Activated CD8-positive, alpha-beta memory T cell treated with anti-CD3 and anti-CD28 coated beads, Interleukin-2, amount 10 ng/mL, durations not matched to agents 7 days and 5 days (primary cell): ENCODE measurements at regions not wholly inside any gene's neighbourhood (a gene's known extent, or its start where the extent isn't known, plus 50 kb on each side); places are given as distances from the start of the nearest gene placed in this dataset.
"Not testable (repeated sequence)": the region's sequence is repeated elsewhere in the genome, so short reads cannot be mapped to it uniquely, and the experiment has no call there.

Source experiments
- ATAC-seq: fragments of 150-1000 bp; cut with Tn5 transposase; one replicate; pipeline ENCODE4 v1.10.0; 2021; ENCODE audit warnings: moderate library complexity
- CTCF ChIA-PET: fragments of 350-600 bp; sonication (Branson Sonifier 250); formaldehyde crosslinking; loops from one replicate; lab custom pipeline; 2021; ENCODE audit warnings: antibody characterized with exemption; lab: Charles Lee
- DNase-seq: peaks from one replicate; pipeline ENCODE4 v3.0.0-alpha.2; 2020
- H3K27ac Mint-ChIP-seq: one replicate; pipeline ENCODE4 v1.8.0; 2021; ENCODE audit warnings: mild to moderate bottlenecking, mixed read lengths
- H3K27me3 Mint-ChIP-seq: one replicate; pipeline ENCODE4 v1.8.0; 2021; ENCODE audit warnings: mixed read lengths
- H3K36me3 Mint-ChIP-seq: one replicate; pipeline ENCODE4 v1.8.0; 2021; ENCODE audit warnings: mild to moderate bottlenecking, mixed read lengths
- H3K4me1 Mint-ChIP-seq: one replicate; pipeline ENCODE4 v1.8.0; 2021; ENCODE audit warnings: mixed read lengths
- H3K4me3 Mint-ChIP-seq: one replicate; pipeline ENCODE4 v1.8.0; 2021; ENCODE audit warnings: mild to moderate bottlenecking, moderate library complexity, mixed read lengths
- H3K9me3 Mint-ChIP-seq: one replicate; pipeline ENCODE4 v1.8.0; 2022; ENCODE audit warnings: low read depth, mixed read lengths

DNA sequence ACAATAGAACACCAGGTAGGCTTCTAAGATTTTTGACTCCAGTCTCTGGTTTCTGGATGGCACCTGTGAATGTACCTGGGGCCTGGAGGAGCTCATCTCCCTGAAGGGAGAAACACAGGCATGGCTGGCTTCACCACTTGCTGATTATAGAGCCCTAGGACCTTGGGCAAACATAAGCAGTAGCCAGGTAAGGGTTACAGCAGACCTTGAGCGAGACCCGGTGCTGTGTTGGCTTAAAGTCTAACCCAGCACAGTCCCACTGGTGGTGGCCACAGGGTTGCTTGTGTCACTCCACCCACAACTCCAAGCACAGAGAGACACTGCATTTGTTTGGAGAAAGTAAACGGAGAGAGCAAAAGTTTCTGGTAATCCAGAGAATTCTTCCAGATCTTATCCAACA lies 104.7 kb upstream of the SPOPL start:
- no peak overlapping the region for H3K27ac Mint-ChIP-seq
- H3K27me3 Mint-ChIP-seq = no peaks in the 10 kb centered on the region
- ATAC-seq = no peak
- H3K4me1 Mint-ChIP-seq = no peaks in the 10 kb centered on the region
- H3K4me3 Mint-ChIP-seq = no peak overlapping the region
- DNase-seq = no peak
- CTCF ChIA-PET = no interaction called here
- no peaks in the 10 kb centered on the region for H3K9me3 Mint-ChIP-seq
- no peaks in the 10 kb centered on the region for H3K36me3 Mint-ChIP-seq

DNA sequence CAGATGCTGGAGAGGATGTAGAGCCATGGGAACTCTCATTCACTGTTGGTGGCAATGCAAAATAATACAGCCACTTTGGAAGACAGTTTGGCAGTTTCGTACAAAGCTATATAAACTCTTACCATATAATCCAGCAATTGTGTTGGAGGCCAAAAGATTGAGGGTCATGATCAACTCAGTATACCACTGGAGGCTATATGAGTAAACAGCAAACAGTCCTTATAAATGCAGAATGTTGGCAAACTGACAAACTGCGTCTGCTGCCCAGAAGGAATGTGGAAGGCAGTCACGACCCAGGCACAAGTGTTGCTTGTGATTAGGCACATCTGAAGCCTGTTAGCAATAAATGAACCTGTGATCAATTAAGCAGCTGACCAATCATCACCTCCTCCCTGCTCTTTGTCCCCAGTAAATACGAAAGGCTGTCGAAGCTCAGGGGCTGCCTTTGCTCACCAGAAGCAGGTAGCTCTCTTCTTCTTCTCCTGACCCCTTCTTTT lies 98.1 kb upstream of the SPOPL start:
- H3K27me3 Mint-ChIP-seq = no peaks in the 10 kb centered on the region
- no peak overlapping the region for H3K4me3 Mint-ChIP-seq
- no peak overlapping the region for H3K27ac Mint-ChIP-seq
- no peaks in the 10 kb centered on the region for H3K36me3 Mint-ChIP-seq
- ATAC-seq (no peak), DNase-seq (no peak)
- CTCF ChIA-PET = no interaction called here
- no peaks in the 10 kb centered on the region for H3K9me3 Mint-ChIP-seq
- no peaks in the 10 kb centered on the region for H3K4me1 Mint-ChIP-seq

DNA sequence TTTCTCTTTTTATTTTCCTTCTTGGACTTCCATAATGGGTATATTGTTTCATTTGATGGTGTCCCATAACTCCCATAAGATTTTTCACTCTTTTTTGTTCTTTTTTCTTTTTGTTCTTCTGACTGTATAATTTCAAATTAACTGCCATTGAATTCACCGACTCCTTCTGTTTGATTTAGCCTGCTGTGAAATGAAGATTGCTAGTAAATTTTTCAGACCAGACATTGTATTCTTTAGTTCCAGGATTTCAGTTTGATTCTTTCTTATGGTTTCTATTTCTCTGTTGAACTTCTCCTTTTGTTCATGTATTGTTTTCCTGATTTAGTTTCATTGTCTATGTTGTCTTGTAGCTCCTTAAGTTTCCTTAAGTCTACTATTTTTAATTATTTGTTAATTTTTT lies 87.6 kb upstream of the SPOPL start:
- Mint-ChIP-seq H3K4me1 (no peaks in the 10 kb centered on the region), H3K36me3 (no peaks in the 10 kb centered on the region), H3K27ac (no peak overlapping the region), H3K27me3 (no peaks in the 10 kb centered on the region), H3K9me3 (peaks cover 10% of the 10 kb centered on the region), H3K4me3 (no peak overlapping the region)
- DNase-seq = no peak
- no peak for ATAC-seq
- CTCF ChIA-PET = no interaction called here

DNA sequence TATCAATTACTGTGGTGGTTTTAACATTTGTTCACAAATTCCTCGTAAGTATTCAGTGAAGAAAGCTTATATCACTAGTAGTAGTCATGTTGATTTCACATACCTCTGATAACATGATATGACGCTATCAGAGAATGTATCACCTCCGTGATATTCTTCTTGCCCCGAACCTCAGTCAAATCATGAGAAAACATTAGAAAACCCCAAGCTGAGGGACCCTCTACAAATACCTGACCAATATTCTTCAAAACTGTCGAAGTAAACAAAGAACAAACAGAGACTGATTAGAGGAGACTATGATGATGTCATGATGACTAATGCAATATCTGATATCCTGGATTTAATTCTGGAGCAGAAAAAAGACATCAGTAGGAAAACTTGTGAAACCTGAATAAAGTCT lies 85.6 kb upstream of the SPOPL start:
- H3K36me3 Mint-ChIP-seq = no peaks in the 10 kb centered on the region
- H3K4me1 Mint-ChIP-seq = no peaks in the 10 kb centered on the region
- CTCF ChIA-PET = no interaction called here
- ATAC-seq (no peak), DNase-seq (no peak)
- no peak overlapping the region for H3K27ac Mint-ChIP-seq
- no peak overlapping the region for H3K4me3 Mint-ChIP-seq
- no peaks in the 10 kb centered on the region for H3K27me3 Mint-ChIP-seq
- H3K9me3 Mint-ChIP-seq = peaks cover 7% of the 10 kb centered on the region

DNA sequence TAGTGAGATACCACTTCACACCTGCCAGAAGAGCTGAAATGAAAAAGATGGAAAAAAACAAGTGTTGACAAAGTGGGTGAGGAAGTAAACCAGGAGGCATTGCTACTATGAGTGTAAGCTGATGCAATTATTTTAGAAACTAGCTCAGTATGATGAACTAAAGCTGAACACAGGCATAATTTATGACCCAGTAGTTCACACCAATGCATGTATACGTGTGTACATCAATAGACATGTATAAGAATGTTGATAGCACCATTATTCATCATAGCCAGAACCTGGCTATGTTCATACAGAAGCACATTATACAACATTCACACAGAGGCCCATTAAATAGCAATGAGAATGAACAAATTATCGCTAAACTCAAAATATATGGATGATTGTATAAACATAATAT lies 83.1 kb upstream of the SPOPL start:
- CTCF ChIA-PET = no interaction called here
- no peak for DNase-seq
- no peak for ATAC-seq
- Mint-ChIP-seq H3K36me3 (no peaks in the 10 kb centered on the region), H3K4me1 (no peaks in the 10 kb centered on the region), H3K9me3 (peaks cover 7% of the 10 kb centered on the region), H3K27me3 (no peaks in the 10 kb centered on the region), H3K27ac (no peak overlapping the region), H3K4me3 (no peak overlapping the region)

DNA sequence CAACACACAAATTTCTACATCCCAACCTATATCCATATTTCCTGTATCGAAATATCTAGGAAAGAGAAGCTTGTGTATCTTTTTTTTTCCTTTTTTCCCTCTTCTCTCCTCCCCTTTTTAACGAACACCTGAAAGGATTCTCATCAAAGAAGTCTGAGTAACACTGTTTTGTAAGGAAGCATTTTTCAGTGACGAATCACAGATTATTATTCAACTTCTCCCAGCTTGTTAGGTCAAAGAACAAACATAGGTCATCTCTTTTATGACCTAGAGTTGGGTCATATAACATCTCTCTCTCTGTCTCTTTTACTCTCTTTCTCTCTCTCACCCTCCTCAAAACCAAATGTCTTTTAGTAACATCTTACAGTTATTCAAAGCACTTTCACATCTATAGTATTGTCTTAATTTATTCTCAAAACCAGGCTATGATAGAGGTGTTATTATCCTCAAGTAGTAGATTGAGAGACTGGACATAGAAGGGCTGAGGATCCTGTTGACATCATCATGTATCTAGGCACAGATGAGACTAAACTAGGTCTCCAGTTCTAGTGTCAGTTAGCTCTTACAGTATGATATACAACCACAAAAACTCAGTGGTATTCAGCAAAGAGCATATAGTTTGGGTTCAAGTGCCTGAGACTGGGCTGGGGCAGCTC lies 80.1 kb upstream of the SPOPL start:
- CTCF ChIA-PET = no interaction called here

DNA sequence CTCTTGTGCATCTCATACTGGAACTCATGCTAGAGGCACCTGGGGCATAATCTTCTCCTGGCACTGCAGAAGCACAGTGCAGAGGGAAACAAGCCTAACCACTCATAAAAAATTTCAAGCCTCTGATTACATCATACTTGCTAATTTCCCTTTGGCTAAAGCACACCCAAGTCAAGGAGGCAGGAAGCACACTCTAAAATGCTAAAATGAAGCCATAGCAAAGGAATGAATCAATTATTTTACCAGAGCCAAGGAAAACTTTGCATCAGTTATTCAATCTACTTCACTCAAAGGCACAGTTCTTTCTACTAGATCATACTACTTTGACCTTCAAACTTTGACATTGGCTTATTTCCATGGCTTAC lies 79.6 kb upstream of the SPOPL start:
- H3K9me3 Mint-ChIP-seq = peaks cover 4% of the 10 kb centered on the region
- CTCF ChIA-PET = no interaction called here
- peaks cover 1% of the 10 kb centered on the region for H3K36me3 Mint-ChIP-seq
- no peak overlapping the region for H3K27ac Mint-ChIP-seq
- H3K4me3 Mint-ChIP-seq = no peak overlapping the region
- H3K4me1 Mint-ChIP-seq = no peaks in the 10 kb centered on the region
- ATAC-seq (no peak), DNase-seq (no peak)
- no peaks in the 10 kb centered on the region for H3K27me3 Mint-ChIP-seq

More for the DNA sequence above, 80.1 kb upstream of the SPOPL start:
- H3K4me3 Mint-ChIP-seq = no peak overlapping the region
- no peak for DNase-seq
- peaks cover 1% of the 10 kb centered on the region for H3K36me3 Mint-ChIP-seq
- H3K27ac Mint-ChIP-seq = no peak overlapping the region
- H3K9me3 Mint-ChIP-seq = peaks cover 4% of the 10 kb centered on the region
- no peaks in the 10 kb centered on the region for H3K4me1 Mint-ChIP-seq
- no peak for ATAC-seq
- H3K27me3 Mint-ChIP-seq = no peaks in the 10 kb centered on the region

DNA sequence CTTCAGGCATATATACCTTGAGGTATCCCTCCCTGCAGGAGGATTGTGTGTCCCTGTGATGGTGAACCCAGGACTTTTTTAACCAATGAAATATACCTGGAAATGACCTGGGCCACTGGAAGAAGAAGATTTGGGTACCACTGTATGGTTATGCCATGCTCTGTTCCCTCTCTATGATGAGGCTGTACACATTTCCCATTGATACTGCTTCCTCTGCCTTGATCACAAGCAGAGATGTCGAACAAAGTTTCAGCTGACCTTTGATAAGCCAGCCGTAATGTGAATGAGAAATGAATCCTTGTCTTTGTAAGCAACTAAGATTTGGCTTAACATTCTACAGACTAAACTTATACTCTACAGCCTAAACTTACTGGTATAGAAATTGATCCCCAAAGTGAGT lies 78.4 kb upstream of the SPOPL start:
- H3K4me3 Mint-ChIP-seq = no peak overlapping the region
- no peaks in the 10 kb centered on the region for H3K27me3 Mint-ChIP-seq
- H3K9me3 Mint-ChIP-seq = peaks cover 4% of the 10 kb centered on the region
- H3K4me1 Mint-ChIP-seq = no peaks in the 10 kb centered on the region
- H3K27ac Mint-ChIP-seq = no peak overlapping the region
- CTCF ChIA-PET = no interaction called here
- no peak for DNase-seq
- no peak for ATAC-seq
- peaks cover 1% of the 10 kb centered on the region for H3K36me3 Mint-ChIP-seq

DNA sequence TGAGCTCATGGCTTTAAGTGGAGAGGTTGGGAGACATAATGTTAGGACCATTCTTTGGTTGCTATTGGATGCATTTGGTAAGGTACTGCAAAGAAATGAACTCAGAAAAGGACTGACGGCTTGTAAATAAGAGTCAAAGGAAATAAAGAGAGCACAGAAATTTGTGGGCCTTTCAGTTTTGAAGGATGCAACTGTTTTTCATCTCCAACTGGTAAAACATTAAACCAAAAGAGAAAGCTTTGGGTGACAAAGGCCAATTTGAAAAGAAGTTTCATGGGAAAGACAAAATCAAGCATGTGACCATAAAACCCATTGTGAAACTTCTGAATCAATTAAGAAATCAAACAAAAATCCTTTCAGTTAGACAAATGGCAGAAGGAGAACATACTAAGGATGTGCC lies 77.8 kb upstream of the SPOPL start:
- peaks cover 3% of the 10 kb centered on the region for H3K9me3 Mint-ChIP-seq
- no peak overlapping the region for H3K4me3 Mint-ChIP-seq
- H3K36me3 Mint-ChIP-seq = peaks cover 1% of the 10 kb centered on the region
- H3K27me3 Mint-ChIP-seq = no peaks in the 10 kb centered on the region
- no peaks in the 10 kb centered on the region for H3K4me1 Mint-ChIP-seq
- DNase-seq = no peak
- no peak overlapping the region for H3K27ac Mint-ChIP-seq
- CTCF ChIA-PET = no interaction called here
- no peak for ATAC-seq

DNA sequence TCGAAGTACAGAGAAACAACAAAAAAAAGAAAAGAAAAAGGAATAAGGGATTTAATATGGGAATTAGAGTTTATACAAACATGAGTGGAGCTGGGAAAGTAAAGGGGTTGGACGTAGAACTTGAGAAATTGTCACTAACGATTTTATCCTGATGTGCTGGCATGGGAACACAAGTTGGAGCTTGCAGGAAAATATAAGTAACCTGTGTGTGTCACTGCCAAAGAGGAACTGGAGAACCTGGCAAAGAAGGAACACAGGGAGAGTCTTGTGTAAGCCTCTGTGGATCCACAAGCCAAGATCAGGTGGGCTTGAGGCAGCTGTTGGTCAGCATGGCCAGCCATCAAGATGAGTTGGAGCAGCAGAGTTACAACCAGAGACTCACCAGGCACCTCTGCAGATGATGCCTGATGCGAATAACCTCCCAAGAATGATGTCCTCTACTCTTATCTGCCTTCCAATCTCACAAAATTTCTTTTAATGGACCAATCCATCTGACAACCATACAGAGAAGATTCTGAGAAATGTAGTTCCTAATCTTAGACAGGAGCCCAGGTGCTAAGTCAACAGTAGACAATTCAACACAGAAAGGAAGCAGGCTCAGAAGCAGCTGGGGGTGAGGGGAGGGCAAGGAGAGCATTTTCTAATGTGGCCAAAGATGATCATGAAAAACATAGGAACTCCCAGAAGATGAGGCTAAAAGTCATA lies 77.0 kb upstream of the SPOPL start:
- CTCF ChIA-PET = no interaction called here
- Mint-ChIP-seq H3K4me1 (no peaks in the 10 kb centered on the region), H3K36me3 (peaks cover 1% of the 10 kb centered on the region), H3K9me3 (peaks cover 6% of the 10 kb centered on the region), H3K27ac (no peak overlapping the region), H3K27me3 (no peaks in the 10 kb centered on the region), H3K4me3 (no peak overlapping the region)
- ATAC-seq (no peak), DNase-seq (no peak)

DNA sequence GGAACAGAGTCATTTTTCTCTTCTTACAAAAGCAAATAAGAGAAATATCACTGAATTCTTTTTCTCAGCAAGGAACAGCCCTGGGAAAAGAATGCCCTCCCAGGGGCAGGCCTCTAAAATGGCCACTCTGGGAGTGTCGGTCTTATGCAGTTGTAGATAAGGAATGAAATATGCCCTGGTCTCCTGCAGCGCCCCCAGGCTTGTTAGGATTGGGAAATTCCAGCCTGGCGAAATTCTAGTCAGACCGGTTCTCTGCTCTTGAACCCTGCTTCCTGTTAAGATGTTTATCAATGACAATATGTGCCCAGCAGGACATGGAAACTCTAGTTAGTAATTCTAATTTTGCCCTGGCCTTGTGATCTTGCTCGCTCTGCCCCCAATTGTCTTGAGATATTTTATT lies 75.5 kb upstream of the SPOPL start:
- CTCF ChIA-PET, DNase-seq, ATAC-seq, H3K27ac Mint-ChIP-seq, H3K36me3 Mint-ChIP-seq, H3K4me3 Mint-ChIP-seq, H3K9me3 Mint-ChIP-seq, H3K4me1 Mint-ChIP-seq, H3K27me3 Mint-ChIP-seq: not testable (repeated sequence)

DNA sequence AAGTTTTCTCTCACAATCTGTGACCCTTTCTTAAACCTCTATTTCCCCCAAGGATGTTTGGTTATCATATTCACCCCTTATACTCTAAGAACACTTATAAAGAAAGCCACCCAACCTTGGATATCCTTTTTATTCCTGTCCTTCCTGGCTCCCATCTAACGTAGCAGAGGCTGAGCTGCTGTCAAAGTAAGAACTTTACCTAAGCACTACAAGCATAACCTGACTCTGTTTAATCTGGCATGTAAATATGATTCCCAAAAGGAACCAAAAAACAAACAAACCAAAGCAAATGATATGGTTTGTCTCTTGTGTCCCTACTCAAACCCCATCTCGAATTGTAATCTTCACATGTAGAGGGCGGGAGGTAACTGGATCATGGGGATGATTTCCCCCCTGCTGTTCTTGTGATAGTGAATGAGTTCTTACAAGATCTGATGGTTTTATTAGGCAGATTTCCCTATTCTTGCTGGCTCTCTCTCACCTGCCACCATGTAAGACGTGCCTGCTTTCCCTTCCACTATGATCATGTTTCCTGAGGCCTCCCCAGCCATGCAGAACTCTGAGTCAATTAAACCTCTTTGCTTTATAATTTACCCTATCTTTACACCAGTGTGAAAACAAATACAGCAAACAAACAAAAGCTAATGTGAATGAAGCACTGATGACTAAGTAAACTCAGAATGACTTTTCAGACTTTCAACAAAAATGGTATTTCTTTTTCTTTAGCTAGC lies 72.7 kb upstream of the SPOPL start:
- Mint-ChIP-seq H3K9me3 (peaks cover 6% of the 10 kb centered on the region), H3K4me3 (no peak overlapping the region), H3K27ac (no peak overlapping the region), H3K36me3 (peaks cover 1% of the 10 kb centered on the region), H3K27me3 (no peaks in the 10 kb centered on the region), H3K4me1 (no peaks in the 10 kb centered on the region)
- CTCF ChIA-PET = no interaction called here
- DNase-seq (no peak), ATAC-seq (no peak)

DNA sequence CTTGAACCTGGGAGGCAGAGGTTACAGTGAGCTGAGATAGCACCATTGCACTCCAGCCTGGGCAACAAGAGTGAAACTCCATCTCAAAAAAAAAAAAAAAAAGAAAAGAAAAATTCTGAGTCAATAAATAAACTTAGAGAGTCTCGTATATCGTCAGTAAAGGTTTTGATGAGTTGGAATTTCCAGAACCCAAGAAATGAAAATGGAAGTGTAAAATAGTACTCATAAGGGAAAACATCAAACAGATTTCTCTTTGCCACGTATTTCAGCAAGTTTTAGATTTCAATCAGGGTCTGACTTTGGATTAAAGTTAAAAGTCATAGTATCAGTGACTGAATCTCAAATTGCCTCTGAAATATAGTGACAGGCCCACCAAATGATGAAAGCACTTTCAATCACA lies 71.4 kb upstream of the SPOPL start:
- H3K27me3 Mint-ChIP-seq = no peaks in the 10 kb centered on the region
- DNase-seq (no peak), ATAC-seq (no peak)
- H3K27ac Mint-ChIP-seq = no peak overlapping the region
- no peaks in the 10 kb centered on the region for H3K4me1 Mint-ChIP-seq
- no peak overlapping the region for H3K4me3 Mint-ChIP-seq
- peaks cover 6% of the 10 kb centered on the region for H3K9me3 Mint-ChIP-seq
- CTCF ChIA-PET = no interaction called here
- no peaks in the 10 kb centered on the region for H3K36me3 Mint-ChIP-seq

DNA sequence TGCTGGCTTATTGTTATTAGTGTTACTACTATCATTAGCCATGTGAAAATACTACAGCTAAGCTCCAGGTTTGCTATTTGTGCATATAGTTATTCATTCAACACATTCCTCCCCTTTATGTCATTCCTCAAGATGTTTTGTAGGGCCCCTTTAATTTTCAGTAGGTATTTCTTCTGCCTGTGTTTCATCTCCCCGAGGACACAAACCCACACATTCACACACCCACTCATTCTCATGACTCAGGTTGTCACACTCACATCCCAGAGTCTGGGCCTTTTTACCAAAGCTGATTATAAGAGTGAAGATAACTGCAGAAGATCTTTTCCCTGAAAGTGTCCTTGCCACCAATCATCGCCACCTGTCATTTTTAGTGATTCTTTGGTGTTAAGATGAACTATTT lies 68.6 kb upstream of the SPOPL start:
- no peaks in the 10 kb centered on the region for H3K36me3 Mint-ChIP-seq
- no peak overlapping the region for H3K27ac Mint-ChIP-seq
- no peaks in the 10 kb centered on the region for H3K4me1 Mint-ChIP-seq
- DNase-seq (no peak), ATAC-seq (no peak)
- no peaks in the 10 kb centered on the region for H3K27me3 Mint-ChIP-seq
- H3K9me3 Mint-ChIP-seq = peaks cover 4% of the 10 kb centered on the region
- no peak overlapping the region for H3K4me3 Mint-ChIP-seq
- CTCF ChIA-PET = no interaction called here
